Small intestine (tissue), 7 donors: ENCODE measurements at regions not wholly inside any gene's neighbourhood (a gene's known extent, or its start where the extent isn't known, plus 50 kb on each side); places are given as distances from the start of the nearest gene placed in this dataset.

Experiments used
- DNase-seq, 2 donors: peaks; one replicate each; pipeline versions ENCODE4 v3.0.0 to v3.0.0-alpha.2; 2013
- FAIRE-seq: peaks from 2 replicates; lab custom pipeline; 2012; peaks lifted over from hg19 to GRCh38; lab: Jason Lieb, UNC
- H3K27ac ChIP-seq, 3 donors: one replicate each; pipeline ENCODE4 v1.5.1; 2013; ENCODE audit warnings: low read length in 2 of 3, mild to moderate bottlenecking in 2 of 3, control low read depth in 1 of 3, inconsistent platforms in 1 of 3, low read depth in 1 of 3, moderate library complexity in 1 of 3
- H3K27me3 ChIP-seq, 3 donors: one replicate each; pipeline ENCODE4 v1.6.1; 2013; ENCODE audit warnings: low read length in 3 of 3, inconsistent platforms in 1 of 3; ENCODE audit not compliant: control insufficient read depth in 3 of 3, insufficient read depth in 3 of 3
- H3K36me3 ChIP-seq, 3 donors: one replicate each; pipeline ENCODE4 v1.6.1; 2013; ENCODE audit warnings: low read length in 3 of 3, inconsistent platforms in 1 of 3, low read depth in 1 of 3, mild to moderate bottlenecking in 1 of 3, moderate library complexity in 1 of 3; ENCODE audit not compliant: control insufficient read depth in 3 of 3, insufficient read depth in 2 of 3
- H3K4me1 ChIP-seq, 3 donors: one replicate each; pipeline ENCODE4 v1.6.1; 2013; ENCODE audit warnings: low read length in 2 of 3, inconsistent platforms in 1 of 3, low read depth in 1 of 3, mild to moderate bottlenecking in 1 of 3, moderate library complexity in 1 of 3; ENCODE audit not compliant: control insufficient read depth in 3 of 3, insufficient read depth in 2 of 3
- H3K4me3 ChIP-seq, 3 donors: one replicate each; pipeline ENCODE4 v1.5.1; 2013; ENCODE audit warnings: low read length in 3 of 3, control low read depth in 1 of 3, inconsistent platforms in 1 of 3, low read depth in 1 of 3, mild to moderate bottlenecking in 1 of 3, moderate library complexity in 1 of 3
- H3K9me3 ChIP-seq, 2 donors: one replicate each; pipeline ENCODE4 v1.6.1; 2013; ENCODE audit warnings: low read depth in 1 of 2, low read length in 1 of 2; ENCODE audit not compliant: control insufficient read depth in 2 of 2, insufficient read depth in 1 of 2
- WGBS, 3 donors: extraction: QIAGEN DNeasy Blood & Tissue Kit; methylation state at CpG; one replicate each; pipeline ENCODE4 v1.1.7; 2013; 5-methylcytosine and 5-hydroxymethylcytosine counted together
- donor health status: healthy with polysubstance abuse.
- donor health status: control.
- donor health status: control.
- donor health status: Bipolar disorder and iron deficiency.
- donor health status: healthy.

GRCh38 chr4:20106921-20107320, 144.8 kb upstream of the SLIT2 start:
- H3K27me3 ChIP-seq = no peaks in the 10 kb centered on the region
- H3K9me3 ChIP-seq = no peaks in the 10 kb centered on the region
- no peak overlapping the region for H3K27ac ChIP-seq
- H3K36me3 ChIP-seq = no peaks in the 10 kb centered on the region
- no peaks in the 10 kb centered on the region for H3K4me1 ChIP-seq
- 89 to 92% (median 90%) methylated on average over 2 of the region's 2 CpGs for WGBS, 3 donors
- DNase-seq (no peak), FAIRE-seq (no peak)
- no peak overlapping the region for H3K4me3 ChIP-seq

- DNase-seq (no peak), FAIRE-seq (no peak)
- 90 to 99% (median 97%) methylated on average over 2 to 4 of the region's 4 CpGs for WGBS, 3 donors
- Histone ChIP-seq H3K27me3 (no peaks in the 10 kb centered on the region), H3K4me1 (no peaks in the 10 kb centered on the region), H3K9me3 (no peaks in the 10 kb centered on the region), H3K36me3 (no peaks in the 10 kb centered on the region), H3K4me3 (no peak overlapping the region), H3K27ac (no peak overlapping the region)
Observed at GRCh38 chr4:20101831-20102230, 149.9 kb upstream of the SLIT2 start.

GRCh38 chr4:20096911-20097310, 154.8 kb upstream of the SLIT2 start:
- WGBS, 3 donors = 73 to 81% (median 76%) methylated on average over 2 of the region's 2 CpGs
- H3K27ac ChIP-seq = no peak overlapping the region
- no peaks in the 10 kb centered on the region for H3K27me3 ChIP-seq
- no peaks in the 10 kb centered on the region for H3K4me1 ChIP-seq
- DNase-seq = no peak
- no peaks in the 10 kb centered on the region for H3K36me3 ChIP-seq
- no peak overlapping the region for H3K4me3 ChIP-seq
- peak; percentile 26 for FAIRE-seq
- no peaks in the 10 kb centered on the region for H3K9me3 ChIP-seq

- Histone ChIP-seq H3K9me3 (no peaks in the 10 kb centered on the region), H3K4me3 (no peak overlapping the region), H3K4me1 (no peaks in the 10 kb centered on the region), H3K36me3 (no peaks in the 10 kb centered on the region), H3K27me3 (no peaks in the 10 kb centered on the region), H3K27ac (no peak overlapping the region)
- DNase-seq (no peak), FAIRE-seq (no peak)
- 75 to 76% (median 76%) methylated on average over 4 of the region's 4 CpGs for WGBS, 3 donors
Observed at GRCh38 chr4:20095805-20096541, 155.7 kb upstream of the SLIT2 start.

GRCh38 chr4:20091781-20092180, 159.9 kb upstream of the SLIT2 start:
- H3K27me3 ChIP-seq = no peaks in the 10 kb centered on the region
- H3K36me3 ChIP-seq = no peaks in the 10 kb centered on the region
- H3K9me3 ChIP-seq = no peaks in the 10 kb centered on the region
- no peak overlapping the region for H3K4me3 ChIP-seq
- no peak for DNase-seq
- no peak for FAIRE-seq
- 32 to 38% (median 33%) methylated on average over 1 of the region's 1 CpG for WGBS, 3 donors
- no peak overlapping the region for H3K27ac ChIP-seq
- H3K4me1 ChIP-seq = no peaks in the 10 kb centered on the region

GRCh38 chr4:20087522-20087911, 164.2 kb upstream of the SLIT2 start:
- 84 to 92% (median 92%) methylated on average over 8 of the region's 8 CpGs for WGBS, 3 donors
- DNase-seq (no peak), FAIRE-seq (no peak)
- H3K4me1 ChIP-seq = no peaks in the 10 kb centered on the region
- H3K27ac ChIP-seq = no peak overlapping the region
- H3K27me3 ChIP-seq = no peaks in the 10 kb centered on the region
- H3K36me3 ChIP-seq = no peaks in the 10 kb centered on the region
- no peak overlapping the region for H3K4me3 ChIP-seq
- H3K9me3 ChIP-seq = no peaks in the 10 kb centered on the region

- Histone ChIP-seq H3K4me3 (no peak overlapping the region), H3K4me1 (no peaks in the 10 kb centered on the region), H3K27ac (no peak overlapping the region), H3K36me3 (no peaks in the 10 kb centered on the region), H3K27me3 (no peaks in the 10 kb centered on the region), H3K9me3 (no peaks in the 10 kb centered on the region)
- FAIRE-seq (no peak), DNase-seq (no peak)
- WGBS, 3 donors = 74 to 88% (median 78%) methylated on average over 6 of the region's 6 CpGs
Observed at GRCh38 chr4:20086799-20087521, 164.7 kb upstream of the SLIT2 start.

GRCh38 chr4:20086067-20086798, 165.5 kb upstream of the SLIT2 start:
- H3K4me3 ChIP-seq = no peak overlapping the region
- no peak overlapping the region for H3K27ac ChIP-seq
- no peaks in the 10 kb centered on the region for H3K4me1 ChIP-seq
- no peaks in the 10 kb centered on the region for H3K27me3 ChIP-seq
- DNase-seq (no peak), FAIRE-seq (no peak)
- H3K36me3 ChIP-seq = no peaks in the 10 kb centered on the region
- no peaks in the 10 kb centered on the region for H3K9me3 ChIP-seq
- WGBS, 3 donors = 73 to 85% (median 81%) methylated on average over 6 of the region's 6 CpGs
